Stimulated activated naive CD8-positive, alpha-beta T cell treated with anti-CD3 and anti-CD28 coated beads, Interleukin-15, amount 100 ng/mL, for 72 hours (primary cell): ENCODE measurements at regions not wholly inside any gene's neighbourhood (a gene's known extent, or its start where the extent isn't known, plus 50 kb on each side); places are given as distances from the start of the nearest gene placed in this dataset.
"Not testable (repeated sequence)": the region's sequence is repeated elsewhere in the genome, so short reads cannot be mapped to it uniquely, and the experiment has no call there.

Experiments used
- ATAC-seq: fragments of 150-1000 bp; cut with Tn5 transposase; 2 replicates; pipeline ENCODE4 v1.10.0; 2021; ENCODE audit warnings: mild to moderate bottlenecking, moderate library complexity
- DNase-seq, 2 donors: peaks; one replicate each; pipeline ENCODE4 v3.0.0; 2021 to 2022
- H3K27ac Mint-ChIP-seq, 2 donors: one replicate each; pipeline ENCODE4 v1.8.0; 2022; ENCODE audit warnings: mild to moderate bottlenecking in 2 of 2, mixed read lengths in 2 of 2, moderate library complexity in 2 of 2
- H3K27me3 Mint-ChIP-seq: one replicate; pipeline ENCODE4 v1.8.0; 2022; ENCODE audit warnings: mixed read lengths
- H3K4me1 Mint-ChIP-seq: one replicate; pipeline ENCODE4 v1.8.0; 2022; ENCODE audit warnings: mild to moderate bottlenecking, mixed read lengths
- H3K4me3 Mint-ChIP-seq, 2 donors: one replicate each; pipeline ENCODE4 v1.8.0; 2022; ENCODE audit warnings: mild to moderate bottlenecking in 2 of 2, mixed read lengths in 2 of 2, moderate library complexity in 1 of 2
- H3K9me3 Mint-ChIP-seq, 2 donors: one replicate each; pipeline ENCODE4 v1.8.0; 2022; ENCODE audit warnings: mixed read lengths in 2 of 2

DNA sequence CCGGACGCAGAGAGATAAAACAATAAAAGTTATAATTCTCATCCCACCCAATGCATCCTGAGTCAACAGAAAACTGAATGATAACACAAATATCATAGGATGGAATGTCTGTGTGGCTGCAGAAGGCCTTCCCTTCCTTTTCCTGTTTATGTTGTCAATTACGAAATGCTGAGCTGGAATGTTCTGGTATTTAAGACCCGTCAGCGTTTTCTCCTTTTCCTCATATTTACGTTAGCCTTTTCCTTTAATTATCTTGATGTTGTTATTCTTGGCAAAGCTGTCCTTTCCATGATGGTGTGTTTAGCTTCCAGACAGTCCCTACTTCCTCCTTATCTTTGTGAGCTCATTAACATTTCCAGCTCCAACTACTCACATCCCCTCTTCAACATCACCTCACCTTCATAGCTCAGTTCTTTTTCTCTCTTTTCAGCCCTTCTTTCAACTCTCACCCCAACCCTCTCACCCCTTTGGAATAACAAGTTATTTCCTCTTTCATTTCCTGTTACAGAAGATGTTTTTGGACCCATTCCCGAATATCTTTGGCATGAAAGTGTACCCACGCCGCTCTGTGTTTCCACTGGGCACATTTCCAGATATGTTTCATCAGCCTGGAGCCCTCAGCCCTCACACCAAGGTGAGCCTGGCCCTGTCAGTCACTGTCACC is 221.6 kb downstream of the NR2F1-AS1 start:
- Mint-ChIP-seq H3K27ac (no peak overlapping the region), H3K4me1 (no peaks in the 10 kb centered on the region), H3K27me3 (peaks cover 7% of the 10 kb centered on the region), H3K9me3 (peaks cover 0 to 2% of the 10 kb centered on the region in 2 donors), H3K4me3 (no peak overlapping the region)
- ATAC-seq (no peak), DNase-seq (no peak)

DNA sequence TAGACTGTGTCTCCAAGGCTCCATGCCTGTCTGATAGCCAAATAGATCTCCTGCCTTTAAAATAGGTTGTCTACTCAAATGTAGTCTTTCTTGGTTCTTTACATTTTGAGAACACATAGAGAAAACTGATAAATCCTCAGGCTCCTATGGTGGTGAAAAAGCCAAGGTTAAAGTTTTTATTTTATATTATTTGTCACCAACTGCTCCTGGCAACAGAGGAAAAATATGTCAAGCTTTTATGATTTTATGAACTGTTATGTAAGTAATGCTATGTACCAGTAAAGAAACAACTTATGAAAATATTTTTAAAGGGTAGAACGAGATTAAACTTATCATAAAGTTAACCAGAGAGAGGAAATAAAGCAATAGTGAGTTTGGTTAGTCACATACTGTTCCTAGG is 222.8 kb downstream of the NR2F1-AS1 start:
- Mint-ChIP-seq H3K4me3 (no peak overlapping the region), H3K4me1 (no peaks in the 10 kb centered on the region), H3K27ac (no peak overlapping the region), H3K27me3 (peaks cover 7% of the 10 kb centered on the region), H3K9me3 (no peaks in the 10 kb centered on the region)
- ATAC-seq (no peak), DNase-seq (no peak)

DNA sequence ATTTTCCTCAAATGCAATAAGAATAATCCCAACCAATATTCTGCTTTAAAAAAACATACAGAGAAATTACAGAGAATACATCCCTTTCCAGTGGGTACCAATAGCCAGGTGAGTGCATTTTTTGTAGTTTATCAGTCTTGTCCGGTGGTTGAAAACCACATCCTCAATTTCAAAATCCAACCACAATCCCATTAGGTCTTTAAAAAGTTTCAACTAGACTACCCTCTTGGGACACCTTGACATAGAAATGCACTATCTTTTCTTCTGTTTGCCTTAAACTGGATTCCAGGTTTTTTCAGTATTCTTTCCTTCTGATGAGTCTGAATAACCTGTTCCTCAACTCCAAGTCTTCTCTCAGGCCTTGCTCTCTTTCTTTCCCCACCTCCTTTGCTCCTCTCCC is 223.3 kb downstream of the NR2F1-AS1 start:
- no peaks in the 10 kb centered on the region for H3K4me1 Mint-ChIP-seq
- no peak for ATAC-seq
- no peak for DNase-seq
- H3K27ac Mint-ChIP-seq = no peak overlapping the region
- H3K27me3 Mint-ChIP-seq = peaks cover 7% of the 10 kb centered on the region
- H3K9me3 Mint-ChIP-seq = no peaks in the 10 kb centered on the region
- H3K4me3 Mint-ChIP-seq = no peak overlapping the region

DNA sequence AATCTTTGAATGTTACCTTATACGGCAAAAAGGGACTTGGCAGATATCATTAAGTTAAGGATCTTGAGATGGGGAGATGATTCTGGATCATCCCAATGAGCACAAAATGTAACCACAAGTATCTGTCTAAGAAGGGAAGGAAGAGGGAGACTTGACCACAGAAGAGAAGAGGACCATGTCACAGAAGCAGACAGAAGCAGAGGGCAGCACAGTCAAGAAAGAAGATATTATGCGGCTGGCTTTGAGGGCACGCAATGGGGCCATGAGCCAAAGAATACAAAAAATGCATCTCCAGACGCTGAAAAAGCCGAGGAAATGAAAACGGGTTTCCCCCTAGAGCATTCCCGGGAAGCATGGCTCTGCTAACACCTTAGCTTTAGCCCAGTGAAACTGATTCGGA is 225.3 kb downstream of the NR2F1-AS1 start:
- no peak overlapping the region for H3K4me3 Mint-ChIP-seq

DNA sequence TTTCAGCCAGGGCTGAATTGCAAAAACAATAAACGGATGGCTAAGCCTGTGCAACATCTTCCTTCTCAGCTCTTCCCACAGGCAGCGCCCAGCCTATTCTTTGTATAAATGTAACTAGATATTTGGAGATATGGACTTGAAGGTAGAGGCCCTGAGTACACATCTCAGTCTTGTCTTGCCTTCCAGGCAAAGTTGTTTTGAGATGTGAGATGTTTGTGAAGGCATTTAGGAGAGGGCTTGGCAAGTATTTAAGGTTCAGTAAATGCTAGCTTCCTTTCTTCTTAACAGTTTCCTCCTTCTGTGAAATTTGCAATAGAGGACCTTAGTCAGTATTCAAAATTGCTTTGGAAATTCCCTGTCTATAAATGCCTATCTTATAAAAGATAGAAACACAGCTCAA is 228.8 kb downstream of the NR2F1-AS1 start:
- no peak overlapping the region for H3K4me3 Mint-ChIP-seq
- H3K9me3 Mint-ChIP-seq = no peaks in the 10 kb centered on the region
- no peak overlapping the region for H3K27ac Mint-ChIP-seq
- ATAC-seq (no peak), DNase-seq (no peak)
- no peaks in the 10 kb centered on the region for H3K4me1 Mint-ChIP-seq
- H3K27me3 Mint-ChIP-seq = no peaks in the 10 kb centered on the region

More for the DNA sequence above, 225.3 kb downstream of the NR2F1-AS1 start:
- ATAC-seq = no peak
- Mint-ChIP-seq H3K4me1 (no peaks in the 10 kb centered on the region), H3K27me3 (peaks cover 7% of the 10 kb centered on the region), H3K27ac (no peak overlapping the region), H3K9me3 (no peaks in the 10 kb centered on the region)
- DNase-seq = no peak

DNA sequence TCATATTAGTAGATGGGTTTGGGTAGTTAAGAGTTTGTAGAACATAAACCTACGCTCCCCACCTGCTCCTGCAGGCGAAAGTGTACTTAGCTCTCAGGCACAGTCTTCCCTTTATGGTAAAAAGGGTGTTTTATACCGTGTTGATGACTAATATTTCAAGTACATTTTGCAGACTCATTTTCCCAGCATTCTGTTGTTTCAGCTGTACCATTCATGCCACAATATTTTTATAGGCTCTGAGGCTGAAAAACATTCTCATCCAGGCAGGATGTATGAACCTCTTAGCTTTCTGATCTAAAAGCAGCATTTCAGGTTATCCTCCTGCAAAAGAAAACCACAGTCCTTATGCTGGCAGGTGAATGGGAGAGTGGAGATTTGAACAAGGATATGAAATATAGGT is 231.4 kb downstream of the NR2F1-AS1 start:
- DNase-seq (no peak), ATAC-seq (no peak)
- H3K27me3 Mint-ChIP-seq = no peaks in the 10 kb centered on the region
- H3K27ac Mint-ChIP-seq = peak overlapping the region in 1 of 2 donors; percentile 12
- H3K9me3 Mint-ChIP-seq = no peaks in the 10 kb centered on the region
- H3K4me3 Mint-ChIP-seq = no peak overlapping the region
- no peaks in the 10 kb centered on the region for H3K4me1 Mint-ChIP-seq

DNA sequence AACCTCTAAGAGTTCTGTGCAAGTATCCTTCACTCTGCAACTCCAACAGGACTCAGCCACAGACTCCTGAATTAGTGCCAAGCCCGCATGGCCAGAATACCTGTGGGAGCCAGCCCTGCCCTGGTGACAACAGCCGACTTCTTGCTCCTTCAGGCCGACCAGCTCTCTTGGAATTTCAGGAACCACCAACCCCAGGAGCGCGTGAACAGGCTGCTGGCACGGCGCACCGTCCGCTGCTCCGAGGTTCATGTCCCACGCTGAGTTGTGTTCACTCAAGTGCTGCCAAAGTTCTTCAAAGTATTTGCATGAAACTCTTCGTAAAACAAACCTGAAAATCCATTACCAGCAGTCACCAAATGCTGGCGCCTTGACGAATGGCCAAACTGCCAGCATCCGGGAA is 232.8 kb downstream of the NR2F1-AS1 start:
- Mint-ChIP-seq H3K4me3 (no peak overlapping the region), H3K4me1 (no peaks in the 10 kb centered on the region), H3K9me3 (no peaks in the 10 kb centered on the region), H3K27ac (no peak overlapping the region), H3K27me3 (no peaks in the 10 kb centered on the region)
- DNase-seq = no peak
- no peak for ATAC-seq

DNA sequence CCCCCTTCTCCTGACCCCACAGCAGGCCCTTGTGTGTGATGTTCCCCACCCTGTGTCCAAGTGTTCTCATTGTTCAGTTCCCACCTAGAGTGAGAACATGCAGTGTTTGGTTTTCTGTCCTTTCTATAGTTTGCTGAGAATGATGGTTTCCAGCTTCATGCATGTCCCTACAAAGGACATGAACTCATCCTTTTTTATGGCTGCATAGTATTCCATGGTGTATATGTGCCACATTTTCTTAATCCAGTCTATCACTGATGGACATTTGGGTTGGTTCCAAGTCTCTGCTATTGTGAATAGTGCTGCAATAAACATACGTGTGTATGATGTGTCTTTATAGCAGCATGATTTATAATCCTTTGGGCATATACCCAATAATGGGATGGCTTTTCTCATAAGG is 234.2 kb downstream of the NR2F1-AS1 start:
- not testable (repeated sequence) for H3K27ac Mint-ChIP-seq

DNA sequence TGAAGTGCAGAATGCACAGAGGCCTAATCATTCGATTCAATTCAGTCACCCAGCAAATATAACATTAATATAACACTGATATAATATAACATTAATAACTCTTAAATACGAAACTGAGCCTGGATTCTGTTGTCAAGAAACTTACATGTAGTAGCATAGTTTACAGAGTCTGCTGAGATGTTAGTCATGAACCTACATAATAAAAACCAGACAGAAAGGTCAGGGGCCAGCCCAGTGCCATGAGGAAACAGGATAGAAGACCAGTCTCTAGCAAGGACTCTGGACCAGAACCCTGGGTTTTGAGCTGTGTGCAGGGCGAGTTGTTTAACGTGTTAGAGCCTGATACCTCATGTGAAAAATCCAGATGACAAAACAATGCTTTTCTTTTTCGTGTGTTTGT is 234.7 kb downstream of the NR2F1-AS1 start:
- Mint-ChIP-seq H3K4me1 (no peaks in the 10 kb centered on the region), H3K9me3 (no peaks in the 10 kb centered on the region), H3K4me3 (no peak overlapping the region), H3K27me3 (no peaks in the 10 kb centered on the region), H3K27ac (no peak overlapping the region)
- no peak for DNase-seq
- ATAC-seq = no peak

More for the DNA sequence above, 234.2 kb downstream of the NR2F1-AS1 start:
- not testable (repeated sequence) for ATAC-seq, H3K4me3 Mint-ChIP-seq, DNase-seq, H3K9me3 Mint-ChIP-seq, H3K4me1 Mint-ChIP-seq, H3K27me3 Mint-ChIP-seq

DNA sequence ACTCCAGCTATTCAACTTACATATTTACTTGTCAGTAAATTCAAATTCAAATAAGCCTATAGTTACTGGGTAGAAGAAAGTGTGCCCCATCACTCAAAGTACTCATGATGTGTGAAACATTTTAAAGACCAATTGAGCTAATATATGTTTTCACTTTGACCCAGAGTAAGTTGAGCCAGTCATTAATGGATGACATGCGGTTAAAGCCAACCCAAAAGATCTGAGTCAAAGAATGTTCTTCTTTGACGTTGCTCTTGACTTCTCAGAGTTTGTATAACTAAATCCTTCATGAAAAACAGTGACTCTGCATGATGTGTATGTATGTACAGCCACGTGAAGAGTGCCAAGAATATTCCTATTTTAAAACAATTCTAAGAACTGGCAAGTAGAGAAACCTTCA is 237.4 kb downstream of the NR2F1-AS1 start:
- DNase-seq (no peak), ATAC-seq (no peak)
- no peak overlapping the region for H3K4me3 Mint-ChIP-seq
- H3K9me3 Mint-ChIP-seq = peaks cover 0 to 7% of the 10 kb centered on the region in 2 donors
- no peak overlapping the region for H3K27ac Mint-ChIP-seq
- H3K27me3 Mint-ChIP-seq = no peaks in the 10 kb centered on the region
- no peaks in the 10 kb centered on the region for H3K4me1 Mint-ChIP-seq

DNA sequence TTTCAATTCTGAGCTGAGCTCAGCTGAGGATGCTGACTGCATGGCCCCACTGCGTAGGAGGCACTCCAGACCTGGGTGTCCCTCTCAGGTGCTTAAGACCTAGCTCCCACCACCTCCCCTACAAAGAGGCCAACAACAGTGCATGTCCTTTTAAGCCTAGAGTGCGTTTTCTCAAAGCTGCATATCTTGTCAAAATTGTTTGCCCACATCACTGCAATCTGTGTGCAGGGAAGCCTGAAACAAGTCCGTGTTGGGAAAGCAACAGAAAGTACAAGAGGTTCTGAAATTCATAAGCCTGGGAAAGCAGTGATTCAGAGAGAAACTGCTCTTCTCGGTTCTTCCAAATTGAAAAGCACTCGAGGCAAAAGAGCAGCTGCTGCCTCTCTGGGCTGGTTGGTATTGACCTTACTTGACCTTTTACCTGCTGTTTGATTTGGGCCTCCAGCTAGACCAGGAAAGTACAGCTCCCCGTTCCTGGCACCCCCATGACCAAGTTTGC is 238.4 kb downstream of the NR2F1-AS1 start:
- peaks cover 0 to 7% of the 10 kb centered on the region in 2 donors for H3K9me3 Mint-ChIP-seq

DNA sequence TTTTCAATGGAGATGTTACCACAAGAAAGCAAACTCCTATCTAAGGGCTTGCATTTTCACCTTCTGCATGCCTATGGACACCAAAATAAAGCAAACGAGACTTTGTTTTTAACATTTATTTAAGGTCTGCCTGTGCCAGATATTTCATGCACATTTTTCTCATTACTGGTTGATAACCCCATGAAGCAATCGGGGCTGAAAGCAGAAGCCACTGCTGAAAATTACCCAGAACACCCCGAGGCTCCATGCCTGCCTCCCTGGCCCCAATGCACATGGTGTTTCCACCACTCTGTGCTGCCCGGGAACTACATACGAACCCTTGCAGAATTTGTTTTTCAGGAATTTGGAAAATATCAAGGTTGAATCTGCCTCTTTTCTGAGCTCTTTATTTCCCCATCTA is 240.1 kb downstream of the NR2F1-AS1 start:
- ATAC-seq = no peak
- Mint-ChIP-seq H3K27ac (no peak overlapping the region), H3K4me1 (no peaks in the 10 kb centered on the region), H3K9me3 (peaks cover 0 to 7% of the 10 kb centered on the region in 2 donors), H3K27me3 (no peaks in the 10 kb centered on the region), H3K4me3 (no peak overlapping the region)
- DNase-seq = no peak

More for the DNA sequence above, 238.4 kb downstream of the NR2F1-AS1 start:
- Mint-ChIP-seq H3K27me3 (no peaks in the 10 kb centered on the region), H3K27ac (no peak overlapping the region), H3K4me3 (no peak overlapping the region), H3K4me1 (no peaks in the 10 kb centered on the region)
- DNase-seq = no peak
- no peak for ATAC-seq

DNA sequence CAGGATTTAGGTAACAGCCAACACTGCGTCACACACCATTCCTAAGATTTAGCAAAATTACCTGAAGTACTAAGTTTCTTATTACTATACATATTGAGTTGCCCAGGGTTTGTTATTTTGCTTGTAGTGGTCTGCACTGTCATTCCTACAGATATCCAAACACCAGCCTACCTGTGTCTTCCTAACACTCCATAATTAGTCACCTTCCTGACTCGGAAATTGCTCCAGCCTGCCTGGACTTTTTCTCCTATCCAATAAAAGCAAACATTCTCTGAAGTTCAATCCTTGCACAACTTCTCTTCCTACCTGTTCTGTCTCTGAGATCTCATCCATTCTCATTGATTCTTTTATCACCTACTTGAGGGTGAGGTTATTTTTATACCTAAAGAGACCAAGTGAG is 243.9 kb downstream of the NR2F1-AS1 start:
- no peak for DNase-seq
- Mint-ChIP-seq H3K27ac (no peak overlapping the region), H3K27me3 (no peaks in the 10 kb centered on the region), H3K4me3 (no peak overlapping the region), H3K4me1 (no peaks in the 10 kb centered on the region), H3K9me3 (peaks cover 0 to 7% of the 10 kb centered on the region in 2 donors)
- no peak for ATAC-seq

DNA sequence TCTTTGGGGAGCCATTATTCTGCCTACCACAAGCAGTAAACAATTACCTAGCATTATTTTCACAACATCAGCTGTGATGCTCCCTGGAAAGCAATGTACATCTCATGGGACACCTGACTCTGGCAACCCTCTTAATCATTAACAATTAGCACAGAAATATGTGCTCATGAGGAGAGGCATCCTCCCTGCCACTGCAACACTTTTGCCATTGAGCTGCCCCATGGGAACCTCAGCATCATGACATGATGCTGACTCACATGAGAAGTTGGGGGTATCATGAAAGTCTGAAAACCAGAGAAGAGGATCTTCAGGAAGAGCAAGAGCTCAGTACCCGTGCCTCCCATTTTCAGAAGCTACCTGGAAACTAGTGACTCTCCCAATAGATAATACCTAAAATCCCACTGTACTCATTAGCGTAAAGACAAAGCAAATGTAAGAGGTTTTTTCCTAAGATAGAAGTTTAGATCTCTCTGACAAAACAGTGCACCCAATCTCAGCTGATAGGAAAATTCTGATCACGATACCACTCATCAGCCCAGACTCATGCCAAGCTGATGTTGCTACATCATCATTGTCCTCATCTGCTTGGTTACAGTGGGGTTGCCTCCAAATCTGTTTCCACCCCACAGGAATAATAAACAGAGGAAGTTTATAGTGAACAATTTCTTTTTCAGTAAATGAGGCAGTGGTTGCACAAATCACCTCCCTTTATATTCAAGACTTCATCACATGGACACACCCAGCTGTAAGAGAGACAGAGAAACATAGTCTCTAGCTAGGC is 244.5 kb downstream of the NR2F1-AS1 start:
- ATAC-seq = no peak

DNA sequence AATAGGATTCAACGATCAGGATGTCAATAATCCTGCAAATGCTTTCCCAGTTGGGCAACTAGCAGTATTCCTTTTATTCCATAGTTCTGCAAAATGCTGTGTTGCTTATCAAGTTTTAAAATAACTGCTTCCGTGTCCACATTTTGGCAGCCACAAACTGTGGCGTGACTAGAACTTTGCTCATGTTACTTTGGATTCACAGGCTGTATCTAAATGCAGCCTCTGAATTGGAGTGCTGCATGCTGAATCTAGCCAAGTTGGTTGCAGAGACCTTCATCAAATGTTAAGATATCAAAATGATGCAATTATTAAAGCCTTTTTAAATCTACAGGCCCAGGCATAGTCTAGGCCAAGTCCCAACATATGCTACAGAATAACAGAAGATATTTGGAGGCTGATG is 249.2 kb downstream of the NR2F1-AS1 start:
- ATAC-seq = no peak
- Mint-ChIP-seq H3K27ac (no peak overlapping the region), H3K9me3 (no peaks in the 10 kb centered on the region), H3K27me3 (no peaks in the 10 kb centered on the region), H3K4me3 (no peak overlapping the region), H3K4me1 (no peaks in the 10 kb centered on the region)
- no peak for DNase-seq

More for the DNA sequence above, 244.5 kb downstream of the NR2F1-AS1 start:
- Mint-ChIP-seq H3K9me3 (peaks cover 0 to 7% of the 10 kb centered on the region in 2 donors), H3K27ac (no peak overlapping the region), H3K27me3 (no peaks in the 10 kb centered on the region), H3K4me1 (no peaks in the 10 kb centered on the region), H3K4me3 (no peak overlapping the region)
- DNase-seq = no peak

DNA sequence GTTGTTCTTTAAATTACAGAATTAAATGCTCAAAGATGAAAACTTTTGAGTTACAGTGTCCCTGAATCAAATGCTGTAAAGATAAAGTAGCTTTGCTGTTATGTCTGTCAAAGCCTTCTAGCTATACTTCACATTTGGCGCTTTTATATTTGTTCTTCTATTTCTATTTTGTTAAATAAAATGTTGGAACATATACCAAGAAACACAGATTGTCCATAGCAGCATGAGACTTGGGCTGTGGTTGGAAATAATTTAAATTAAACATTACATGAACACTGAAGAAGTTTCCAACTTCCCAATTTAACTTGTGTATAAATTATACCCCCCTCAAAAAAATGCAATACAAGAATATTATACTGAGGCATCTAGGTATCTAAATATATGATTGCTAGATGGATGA is 249.8 kb downstream of the NR2F1-AS1 start:
- H3K9me3 Mint-ChIP-seq = no peaks in the 10 kb centered on the region
- no peaks in the 10 kb centered on the region for H3K4me1 Mint-ChIP-seq
- DNase-seq = no peak
- H3K27ac Mint-ChIP-seq = no peak overlapping the region
- H3K4me3 Mint-ChIP-seq = no peak overlapping the region
- no peaks in the 10 kb centered on the region for H3K27me3 Mint-ChIP-seq
- no peak for ATAC-seq
